ENCODE measurements at regions not wholly inside any gene's neighbourhood (a gene's known extent, or its start where the extent isn't known, plus 50 kb on each side); places are given as distances from the start of the nearest gene placed in this dataset.

GRCh38 chr20:53749499-53749898, 155.9 kb upstream of the ZNF217 start:
- no peaks in the 10 kb centered on the region for H3K36me3 Mint-ChIP-seq
- no peak for TF ChIP-seq CTCF (conservative IDR thresholded peaks at IDR 0.05)
- no peaks in the 10 kb centered on the region for H3K9me3 Mint-ChIP-seq
- H3K4me1 Mint-ChIP-seq (ENCODE audit: unreplicated experiment): peaks cover 51% of the 10 kb centered on the region
- peak overlapping the region; percentile 14 for H3K4me3 Mint-ChIP-seq
- H3K27ac Mint-ChIP-seq: peak overlapping the region; percentile 91
- no peaks in the 10 kb centered on the region for H3K27me3 Mint-ChIP-seq
- DNase-seq (ENCODE audit: extremely low spot score, unreplicated experiment): no peak

DNA sequence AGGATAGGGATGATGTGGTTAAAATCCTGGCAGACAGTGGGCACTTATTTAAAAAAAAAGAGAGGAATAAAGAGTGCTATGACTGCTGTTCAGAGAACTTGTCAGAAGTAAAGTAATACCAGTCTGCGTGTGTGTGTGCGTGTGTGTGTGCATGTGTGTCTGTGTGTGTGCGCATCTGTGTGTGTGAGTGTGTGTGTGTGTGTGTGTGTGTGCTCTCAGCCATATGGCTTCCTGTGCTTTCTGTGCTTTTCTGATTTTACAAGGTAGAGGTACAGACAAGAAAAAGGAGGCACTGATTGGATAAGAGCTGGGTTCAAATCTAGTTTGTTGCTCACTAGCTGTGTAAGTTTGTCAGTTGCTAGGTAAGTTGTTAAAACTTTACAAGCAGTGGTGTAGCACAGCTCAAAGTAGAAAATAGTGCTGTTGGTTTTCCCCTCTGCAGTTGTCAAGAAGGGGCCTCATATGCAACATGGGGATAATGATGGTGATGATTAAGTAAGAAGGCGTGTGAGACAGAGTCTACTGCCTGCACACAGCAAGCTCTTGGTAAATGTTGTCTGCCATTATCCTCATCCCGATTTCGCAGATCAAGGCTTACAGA, 155.3 kb upstream of the ZNF217 start:
- Mint-ChIP-seq H3K4me1 (ENCODE audit: unreplicated experiment) (peaks cover 48% of the 10 kb centered on the region), H3K9me3 (no peaks in the 10 kb centered on the region), H3K4me3 (peak overlapping the region; percentile 14), H3K36me3 (no peaks in the 10 kb centered on the region), H3K27ac (peak overlapping the region; percentile 91), H3K27me3 (no peaks in the 10 kb centered on the region)
- TF ChIP-seq CTCF (conservative IDR thresholded peaks at IDR 0.05): no peak
- no peak for DNase-seq (ENCODE audit: extremely low spot score, unreplicated experiment)

GRCh38 chr20:53748176-53748575, 154.5 kb upstream of the ZNF217 start:
- no peaks in the 10 kb centered on the region for H3K27me3 Mint-ChIP-seq
- peak overlapping the region; percentile 60 for H3K4me3 Mint-ChIP-seq
- H3K36me3 Mint-ChIP-seq: no peaks in the 10 kb centered on the region
- no peak for TF ChIP-seq CTCF (conservative IDR thresholded peaks at IDR 0.05)
- H3K9me3 Mint-ChIP-seq: no peaks in the 10 kb centered on the region
- DNase-seq (ENCODE audit: extremely low spot score, unreplicated experiment): no peak
- peaks cover 41% of the 10 kb centered on the region for H3K4me1 Mint-ChIP-seq (ENCODE audit: unreplicated experiment)
- peak overlapping the region; percentile 91 for H3K27ac Mint-ChIP-seq

GRCh38 chr20:53743607-53744260, 150.1 kb upstream of the ZNF217 start:
- no peak for TF ChIP-seq CTCF (conservative IDR thresholded peaks at IDR 0.05)
- Mint-ChIP-seq H3K4me1 (ENCODE audit: unreplicated experiment) (peaks cover 33% of the 10 kb centered on the region), H3K36me3 (no peaks in the 10 kb centered on the region), H3K9me3 (no peaks in the 10 kb centered on the region), H3K27me3 (no peaks in the 10 kb centered on the region), H3K4me3 (no peak overlapping the region), H3K27ac (peak overlapping the region; percentile 39)
- DNase-seq (ENCODE audit: extremely low spot score, unreplicated experiment): no peak

DNA sequence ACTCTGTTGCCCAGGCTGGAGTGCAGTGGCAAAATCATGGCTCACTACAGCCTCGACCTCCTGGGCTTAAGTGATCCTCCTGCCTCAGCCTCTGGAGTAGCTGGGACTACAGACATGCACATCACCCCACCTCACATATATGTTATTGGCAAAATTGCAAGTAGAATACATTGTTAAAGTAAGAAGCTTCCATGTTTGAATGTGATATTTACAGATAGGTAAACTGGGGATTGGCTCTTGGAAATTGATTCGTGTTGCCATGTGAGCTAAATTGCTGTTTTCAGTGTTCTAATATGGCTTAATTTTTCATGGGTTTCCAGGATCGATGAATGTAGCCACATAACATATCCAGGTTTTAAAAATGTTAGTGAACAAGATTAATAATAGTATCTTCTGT, 149.0 kb upstream of the ZNF217 start:
- no peaks in the 10 kb centered on the region for H3K27me3 Mint-ChIP-seq
- TF ChIP-seq CTCF (conservative IDR thresholded peaks at IDR 0.05): no peak

More for the DNA sequence above, 149.0 kb upstream of the ZNF217 start:
- Mint-ChIP-seq H3K4me1 (ENCODE audit: unreplicated experiment) (peaks cover 36% of the 10 kb centered on the region), H3K27ac (no peak overlapping the region), H3K9me3 (no peaks in the 10 kb centered on the region), H3K36me3 (no peaks in the 10 kb centered on the region), H3K4me3 (no peak overlapping the region)
- no peak for DNase-seq (ENCODE audit: extremely low spot score, unreplicated experiment)
